ENCODE measurements at regions not wholly inside any gene's neighbourhood (a gene's known extent, or its start where the extent isn't known, plus 50 kb on each side); places are given as distances from the start of the nearest gene placed in this dataset.
A peak's percentile ranks its signal among the peaks of the same experiment; 100 is the strongest.

- ATAC-seq = no peak
Measured at GRCh38 chr4:24722026-24722568, 73.3 kb upstream of the SOD3 start.

GRCh38 chr4:24727390-24728224 is 67.8 kb upstream of the SOD3 start:
- no peak for ATAC-seq

More at GRCh38 chr4:24722026-24722568, 73.3 kb upstream of the SOD3 start:
- no peak for DNase-seq
- H3K4me1 ChIP-seq = no peaks in the 10 kb centered on the region
- no peak overlapping the region for H3K4me3 ChIP-seq
- intact Hi-C loops (cut with DNase I) = no loop called here
- H3K27ac ChIP-seq = no peak overlapping the region
- H3K36me3 ChIP-seq = no peaks in the 10 kb centered on the region
- no peaks in the 10 kb centered on the region for H3K9me3 ChIP-seq
- H3K27me3 ChIP-seq (ENCODE audit: low read depth) = no peaks in the 10 kb centered on the region
- TF ChIP-seq CTCF (IDR thresholded peaks at IDR 0.05) = no peak

GRCh38 chr4:24729119-24729730 is 66.1 kb upstream of the SOD3 start:
- H3K36me3 ChIP-seq = no peaks in the 10 kb centered on the region
- DNase-seq (no peak), ATAC-seq (no peak)
- no peak overlapping the region for H3K27ac ChIP-seq
- H3K4me3 ChIP-seq = no peak overlapping the region
- no peaks in the 10 kb centered on the region for H3K27me3 ChIP-seq (ENCODE audit: low read depth)
- no peaks in the 10 kb centered on the region for H3K9me3 ChIP-seq
- no peak for TF ChIP-seq CTCF (IDR thresholded peaks at IDR 0.05)
- no peaks in the 10 kb centered on the region for H3K4me1 ChIP-seq
- intact Hi-C loops (cut with DNase I) = no loop called here

More at GRCh38 chr4:24727390-24728224, 67.8 kb upstream of the SOD3 start:
- Histone ChIP-seq H3K4me3 (no peak overlapping the region), H3K9me3 (no peaks in the 10 kb centered on the region), H3K27me3 (ENCODE audit: low read depth) (no peaks in the 10 kb centered on the region), H3K4me1 (no peaks in the 10 kb centered on the region), H3K36me3 (no peaks in the 10 kb centered on the region), H3K27ac (no peak overlapping the region)
- DNase-seq = no peak
- intact Hi-C loops (cut with DNase I) = no loop called here
- TF ChIP-seq CTCF (IDR thresholded peaks at IDR 0.05) = no peak

GRCh38 chr4:24730256-24731001 is 64.9 kb upstream of the SOD3 start:
- ATAC-seq (peak; percentile 65 to 74), DNase-seq (peak; percentile 60)
- no peak overlapping the region for H3K27ac ChIP-seq
- no peak for TF ChIP-seq CTCF (IDR thresholded peaks at IDR 0.05)
- H3K36me3 ChIP-seq = no peaks in the 10 kb centered on the region
- no peak overlapping the region for H3K4me3 ChIP-seq
- intact Hi-C loops (cut with DNase I) = no loop called here
- H3K27me3 ChIP-seq (ENCODE audit: low read depth) = no peaks in the 10 kb centered on the region
- H3K4me1 ChIP-seq = no peaks in the 10 kb centered on the region
- no peaks in the 10 kb centered on the region for H3K9me3 ChIP-seq

GRCh38 chr4:24731448-24731847 is 63.9 kb upstream of the SOD3 start:
- Histone ChIP-seq H3K36me3 (no peaks in the 10 kb centered on the region), H3K9me3 (no peaks in the 10 kb centered on the region), H3K27ac (no peak overlapping the region), H3K27me3 (ENCODE audit: low read depth) (no peaks in the 10 kb centered on the region), H3K4me1 (no peaks in the 10 kb centered on the region), H3K4me3 (no peak overlapping the region)
- no peak for DNase-seq
- no peak for ATAC-seq
- TF ChIP-seq CTCF (IDR thresholded peaks at IDR 0.05) = no peak
- intact Hi-C loops (cut with DNase I) = no loop called here
